ENCODE measurements at regions not wholly inside any gene's neighbourhood (a gene's known extent, or its start where the extent isn't known, plus 50 kb on each side); places are given as distances from the start of the nearest gene placed in this dataset.

DNA sequence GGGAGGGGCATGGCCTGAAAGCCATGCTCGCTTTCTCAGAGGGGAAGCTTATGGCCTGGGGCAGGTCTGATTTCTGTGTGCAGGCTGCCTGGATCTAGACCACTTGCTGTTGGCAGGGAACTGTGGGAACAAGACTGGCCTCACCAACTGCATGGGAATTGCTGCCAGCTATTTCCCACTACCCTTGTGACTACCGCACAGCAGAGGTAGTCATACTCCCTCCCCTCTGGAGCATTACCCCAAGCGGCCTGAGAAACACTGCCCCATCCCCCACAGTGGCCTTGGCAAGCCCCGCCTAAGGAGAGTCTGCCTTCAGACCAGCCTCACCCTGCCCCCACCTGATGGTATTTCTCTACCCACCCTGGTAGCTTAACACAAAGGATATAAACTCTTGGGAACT, 199.4 kb upstream of the CADM2 start:
- TF ChIP-seq POLR2AphosphoS5 (IDR thresholded peaks at IDR 0.05) (no peak), POLR2A (IDR thresholded peaks at IDR 0.05) (no peak)
- TF ChIP-seq, protein P1, sequence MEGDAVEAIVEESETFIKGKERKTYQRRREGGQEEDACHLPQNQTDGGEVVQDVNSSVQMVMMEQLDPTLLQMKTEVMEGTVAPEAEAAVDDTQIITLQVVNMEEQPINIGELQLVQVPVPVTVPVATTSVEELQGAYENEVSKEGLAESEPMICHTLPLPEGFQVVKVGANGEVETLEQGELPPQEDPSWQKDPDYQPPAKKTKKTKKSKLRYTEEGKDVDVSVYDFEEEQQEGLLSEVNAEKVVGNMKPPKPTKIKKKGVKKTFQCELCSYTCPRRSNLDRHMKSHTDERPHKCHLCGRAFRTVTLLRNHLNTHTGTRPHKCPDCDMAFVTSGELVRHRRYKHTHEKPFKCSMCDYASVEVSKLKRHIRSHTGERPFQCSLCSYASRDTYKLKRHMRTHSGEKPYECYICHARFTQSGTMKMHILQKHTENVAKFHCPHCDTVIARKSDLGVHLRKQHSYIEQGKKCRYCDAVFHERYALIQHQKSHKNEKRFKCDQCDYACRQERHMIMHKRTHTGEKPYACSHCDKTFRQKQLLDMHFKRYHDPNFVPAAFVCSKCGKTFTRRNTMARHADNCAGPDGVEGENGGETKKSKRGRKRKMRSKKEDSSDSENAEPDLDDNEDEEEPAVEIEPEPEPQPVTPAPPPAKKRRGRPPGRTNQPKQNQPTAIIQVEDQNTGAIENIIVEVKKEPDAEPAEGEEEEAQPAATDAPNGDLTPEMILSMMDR (IDR thresholded peaks at IDR 0.05) = no peak

Data from stomach (tissue), 4 donors.